HG03520 (cell line): ENCODE measurements at regions not wholly inside any gene's neighbourhood (a gene's known extent, or its start where the extent isn't known, plus 50 kb on each side); places are given as distances from the start of the nearest gene placed in this dataset.

Experiments used
- ATAC-seq: cut with Tn5 transposase; IDR thresholded peaks from one replicate; pipeline ENCODE4 v1.9.1; 2021; ENCODE audit warnings: mild to moderate bottlenecking, moderate library complexity; ENCODE audit not compliant: unreplicated experiment

- peak; percentile 40 for ATAC-seq
These were observed 93.2 kb upstream of the ATP8A1 start for GRCh38 chr4:42750091-42750490.

GRCh38 chr4:42747971-42748370, 91.1 kb upstream of the ATP8A1 start:
- ATAC-seq: no peak

GRCh38 chr4:42736527-42737195, 79.8 kb upstream of the ATP8A1 start:
- no peak for ATAC-seq

GRCh38 chr4:42733380-42733779, 76.5 kb upstream of the ATP8A1 start:
- no peak for ATAC-seq

DNA sequence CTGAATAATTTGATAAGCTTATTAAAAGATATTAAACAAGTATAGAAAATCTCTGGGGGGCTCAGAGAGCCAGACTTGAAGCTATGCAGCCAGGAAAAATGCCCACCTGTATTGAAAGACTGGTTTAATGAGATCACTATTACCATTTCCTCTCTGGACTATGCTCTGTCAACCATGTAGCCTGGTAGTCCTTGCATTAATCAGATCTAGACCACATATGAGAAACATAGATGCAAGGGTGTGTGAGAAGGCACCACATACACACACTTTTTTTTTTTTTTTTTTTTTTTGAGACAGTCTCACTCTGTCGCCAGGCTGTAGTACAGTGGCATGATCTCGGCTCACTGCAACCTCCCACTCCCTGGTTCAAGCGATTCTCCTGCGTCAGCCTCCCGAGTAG, 75.9 kb upstream of the ATP8A1 start:
- ATAC-seq: no peak

DNA sequence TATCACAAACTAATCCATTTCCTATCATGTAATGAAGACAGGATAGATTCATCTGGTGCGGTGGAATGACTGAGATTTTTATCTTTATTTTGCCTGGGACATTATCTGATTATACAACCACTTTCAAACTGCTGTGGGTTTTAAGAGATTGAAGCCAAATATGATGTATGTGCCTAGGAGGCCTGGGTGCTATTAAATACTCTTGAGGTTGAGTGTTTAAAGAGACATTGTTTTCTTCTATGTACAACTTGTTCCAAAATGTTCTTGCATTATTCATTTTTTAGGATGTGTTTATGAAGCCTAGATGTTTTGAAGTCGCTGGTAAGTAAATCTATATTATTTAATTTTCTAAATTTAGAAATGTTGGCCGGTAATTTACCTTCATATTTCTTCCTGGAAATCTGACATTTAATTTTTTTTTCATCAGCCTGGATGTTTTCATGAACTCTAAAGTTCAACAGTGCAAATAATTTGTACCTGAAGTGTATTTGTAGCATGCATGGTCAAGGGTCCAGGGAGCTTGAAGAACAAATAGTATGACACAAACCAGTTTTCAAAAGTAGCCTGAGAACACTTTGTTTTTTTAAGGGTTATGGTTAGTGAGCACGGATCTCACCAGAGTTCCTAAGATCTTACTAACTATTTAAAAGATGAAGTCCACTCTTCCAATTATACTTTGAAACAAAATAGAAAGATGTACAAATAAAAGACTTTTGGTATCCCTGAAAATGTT, 72.8 kb upstream of the ATP8A1 start:
- ATAC-seq: no peak

GRCh38 chr4:42724451-42724850, 67.5 kb upstream of the ATP8A1 start:
- no peak for ATAC-seq

- ATAC-seq: no peak
These were observed 63.6 kb upstream of the ATP8A1 start for GRCh38 chr4:42720533-42720932.

- ATAC-seq: no peak
These were observed 62.4 kb upstream of the ATP8A1 start for GRCh38 chr4:42719257-42719656.

GRCh38 chr4:42718336-42718735, 61.4 kb upstream of the ATP8A1 start:
- no peak for ATAC-seq

DNA sequence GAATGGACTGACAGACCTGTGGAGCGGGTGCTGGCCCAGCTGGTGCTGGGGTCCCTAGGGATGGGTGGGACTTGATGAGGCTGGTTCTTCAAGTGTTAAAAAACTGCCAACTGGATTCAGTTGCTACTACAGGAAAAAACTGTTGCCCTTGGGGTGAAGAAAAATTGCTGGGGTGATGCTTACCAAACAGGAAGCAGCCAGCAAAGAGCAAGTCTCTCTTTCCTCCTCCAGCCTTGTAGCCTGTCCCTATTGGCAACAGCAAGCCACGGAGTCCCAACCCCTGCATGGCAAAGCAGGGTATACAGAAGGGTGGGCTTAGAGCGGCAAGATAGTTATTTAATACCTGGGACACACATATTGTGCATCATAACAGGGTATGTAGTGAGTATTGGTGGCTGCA, 60.1 kb upstream of the ATP8A1 start:
- no peak for ATAC-seq

DNA sequence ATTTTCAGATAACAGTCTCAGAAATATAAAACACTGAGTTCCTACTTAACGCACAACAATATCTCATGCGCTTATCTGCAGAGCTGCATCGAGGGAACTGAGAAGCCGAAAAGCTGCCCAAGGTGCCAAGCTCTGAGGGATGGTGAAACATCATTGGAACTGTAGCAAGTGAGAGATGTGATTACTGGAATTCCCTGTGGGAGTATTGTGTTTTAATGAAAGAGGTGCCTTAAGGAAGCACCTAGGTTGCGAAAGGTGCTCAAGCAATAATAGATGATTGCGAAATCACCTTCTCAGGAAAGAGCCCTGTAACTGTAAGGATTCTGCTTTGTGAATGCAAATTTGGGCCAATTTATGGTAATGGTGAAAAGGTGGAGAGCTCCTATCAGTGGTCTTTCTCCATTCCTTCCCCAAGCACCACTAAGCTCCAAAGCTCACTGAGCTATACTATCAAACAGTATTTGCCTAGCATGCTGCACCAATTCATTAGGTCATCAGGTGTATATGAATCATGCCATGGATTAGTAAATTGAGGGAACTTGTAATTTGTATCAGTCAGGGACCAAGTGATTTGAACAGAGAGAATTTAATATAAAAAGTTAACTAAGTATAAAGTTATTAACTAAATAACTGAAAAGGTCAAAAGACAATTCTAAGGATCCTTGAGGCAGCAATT, 59.0 kb upstream of the ATP8A1 start:
- no peak for ATAC-seq

- no peak for ATAC-seq
These were observed 56.5 kb upstream of the ATP8A1 start for GRCh38 chr4:42713391-42713790.

DNA sequence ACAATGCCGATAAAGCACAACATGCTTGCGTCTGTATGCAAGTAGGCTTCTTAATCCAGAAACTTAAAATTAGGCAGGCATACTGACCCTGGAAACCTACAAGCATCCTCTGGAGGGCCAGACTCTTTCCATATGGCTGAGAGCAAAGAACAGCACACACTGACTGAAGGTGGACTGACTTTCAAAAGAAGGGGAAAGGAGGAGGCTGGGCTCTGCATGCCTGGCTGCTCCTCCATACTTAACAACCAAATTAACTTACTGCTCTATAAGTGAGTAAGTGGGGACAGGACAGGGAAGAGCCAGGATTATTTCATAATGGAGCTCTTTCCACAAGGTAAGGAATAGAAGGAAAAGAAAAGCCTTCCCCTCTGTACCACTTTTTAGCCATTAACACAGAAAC, 55.9 kb upstream of the ATP8A1 start:
- no peak for ATAC-seq

- ATAC-seq: no peak
These were observed 54.6 kb upstream of the ATP8A1 start for GRCh38 chr4:42711496-42711895.

- ATAC-seq: no peak
These were observed 53.9 kb upstream of the ATP8A1 start for GRCh38 chr4:42710761-42711160.

DNA sequence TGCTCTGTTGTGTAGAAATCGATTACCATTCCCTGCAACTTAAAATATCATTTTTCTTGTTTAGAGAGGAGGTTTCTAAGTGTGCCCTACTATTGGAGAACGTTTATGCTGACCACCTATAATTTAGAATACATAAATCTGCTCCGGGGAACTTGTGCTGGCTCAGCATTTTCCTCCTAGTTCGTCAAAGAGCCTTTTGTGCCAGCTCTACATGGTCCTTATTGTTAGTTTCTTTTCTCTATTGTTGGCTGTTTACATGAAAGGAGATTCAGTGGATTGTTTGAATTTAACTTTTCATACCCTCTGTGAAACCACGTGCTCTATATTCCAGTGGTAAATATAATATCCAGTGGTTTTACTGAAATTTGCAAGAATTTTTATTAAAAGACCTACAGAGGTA, 53.4 kb upstream of the ATP8A1 start:
- no peak for ATAC-seq

DNA sequence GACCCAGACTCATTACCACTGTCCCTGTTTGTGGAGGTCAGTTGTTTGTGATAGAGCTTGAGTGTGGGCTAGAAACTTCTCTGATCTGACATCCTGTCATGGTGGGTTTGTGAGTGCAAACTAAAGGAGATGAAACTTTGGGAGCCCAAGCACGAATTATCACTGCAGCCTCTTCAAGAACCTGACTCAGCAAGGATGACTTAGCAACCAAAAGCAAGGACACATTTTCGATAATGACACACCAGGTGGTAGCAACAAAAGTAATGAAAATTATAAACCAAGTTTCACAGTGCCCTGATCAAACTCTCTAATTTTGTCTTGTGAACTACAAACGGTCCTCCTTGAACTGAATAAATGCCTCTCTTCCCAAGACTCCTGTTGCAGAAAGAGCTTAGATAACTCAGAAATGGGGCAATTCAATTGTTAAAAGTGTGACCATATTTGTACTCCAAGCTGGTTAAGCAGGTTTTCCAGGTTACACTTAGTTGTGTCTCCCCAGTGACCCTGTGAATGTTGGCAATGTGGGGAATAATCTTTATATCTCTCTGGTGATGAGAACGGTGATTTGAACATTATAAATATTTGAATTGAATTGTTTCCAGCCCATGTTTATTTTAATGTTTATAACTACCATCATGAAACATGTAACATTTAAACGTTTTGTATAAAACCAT, 52.6 kb upstream of the ATP8A1 start:
- ATAC-seq: no peak

DNA sequence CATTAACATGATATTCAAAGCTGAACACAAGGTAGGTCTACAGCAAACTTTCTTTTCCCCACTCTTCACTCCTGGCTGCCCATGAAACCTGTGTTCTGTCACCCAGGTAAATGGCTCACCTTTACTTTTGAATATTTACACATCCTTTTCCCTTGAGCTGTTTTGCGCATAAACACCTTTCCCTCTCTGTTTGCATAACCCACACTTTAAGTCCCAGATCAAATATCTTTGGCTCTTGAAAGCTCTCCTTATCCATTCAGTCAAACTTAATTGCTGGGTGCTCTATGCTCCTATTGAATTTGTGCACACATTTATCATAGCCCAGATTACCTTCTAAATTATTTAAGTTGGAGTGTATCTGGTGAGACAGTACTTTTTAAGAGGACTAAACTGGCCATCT, 51.7 kb upstream of the ATP8A1 start:
- no peak for ATAC-seq
